ENCODE measurements at regions not wholly inside any gene's neighbourhood (a gene's known extent, or its start where the extent isn't known, plus 50 kb on each side); places are given as distances from the start of the nearest gene placed in this dataset.

GRCh38 chr2:183341057-183341456, 216.8 kb downstream of the NUP35 start:
- Mint-ChIP-seq H3K27ac (no peak overlapping the region), H3K4me1 (no peaks in the 10 kb centered on the region), H3K36me3 (ENCODE audit: low read depth) (no peaks in the 10 kb centered on the region), H3K9me3 (no peaks in the 10 kb centered on the region), H3K4me3 (no peak overlapping the region), H3K27me3 (peaks cover 2% of the 10 kb centered on the region)
- ChIA-PET CTCF (no interaction called here), POLR2A (no interaction called here)
- no peak for DNase-seq

- CTCF ChIA-PET: interaction anchor here (0.6 kb wide), 1 partner anchor 69 kb away, joined by 4 read pairs; no protein-coding TSS in a partner anchor
- no peak overlapping the region for H3K27ac Mint-ChIP-seq
- peaks cover 2% of the 10 kb centered on the region for H3K27me3 Mint-ChIP-seq
- no peak overlapping the region for H3K4me3 Mint-ChIP-seq
- POLR2A ChIA-PET: interaction anchor here (0.6 kb wide), 1 partner anchor 9 kb away, joined by 4 read pairs; no protein-coding TSS in a partner anchor
- H3K4me1 Mint-ChIP-seq: no peaks in the 10 kb centered on the region
- H3K36me3 Mint-ChIP-seq (ENCODE audit: low read depth): no peaks in the 10 kb centered on the region
- H3K9me3 Mint-ChIP-seq: no peaks in the 10 kb centered on the region
- no peak for DNase-seq
These were observed 223.7 kb downstream of the NUP35 start for GRCh38 chr2:183347969-183348368.

- no peaks in the 10 kb centered on the region for H3K9me3 Mint-ChIP-seq
- DNase-seq: no peak
- peaks cover 2% of the 10 kb centered on the region for H3K27me3 Mint-ChIP-seq
- CTCF ChIA-PET: no interaction called here
- H3K4me1 Mint-ChIP-seq: no peaks in the 10 kb centered on the region
- POLR2A ChIA-PET: interaction anchor here (0.6 kb wide), 1 partner anchor 8 kb away, joined by 4 read pairs; no protein-coding TSS in a partner anchor
- no peaks in the 10 kb centered on the region for H3K36me3 Mint-ChIP-seq (ENCODE audit: low read depth)
- no peak overlapping the region for H3K27ac Mint-ChIP-seq
- H3K4me3 Mint-ChIP-seq: no peak overlapping the region
These were observed 224.2 kb downstream of the NUP35 start for GRCh38 chr2:183348492-183348891.

GRCh38 chr2:183349091-183349490, 224.8 kb downstream of the NUP35 start:
- no peak for DNase-seq
- Mint-ChIP-seq H3K36me3 (ENCODE audit: low read depth) (no peaks in the 10 kb centered on the region), H3K27me3 (peaks cover 2% of the 10 kb centered on the region), H3K4me1 (no peaks in the 10 kb centered on the region), H3K4me3 (no peak overlapping the region), H3K27ac (no peak overlapping the region), H3K9me3 (no peaks in the 10 kb centered on the region)
- ChIA-PET CTCF (no interaction called here), POLR2A (no interaction called here)

- no peaks in the 10 kb centered on the region for H3K36me3 Mint-ChIP-seq (ENCODE audit: low read depth)
- ChIA-PET CTCF (no interaction called here), POLR2A (no interaction called here)
- no peaks in the 10 kb centered on the region for H3K4me1 Mint-ChIP-seq
- no peaks in the 10 kb centered on the region for H3K9me3 Mint-ChIP-seq
- DNase-seq: no peak
- no peak overlapping the region for H3K27ac Mint-ChIP-seq
- no peak overlapping the region for H3K4me3 Mint-ChIP-seq
- H3K27me3 Mint-ChIP-seq: no peaks in the 10 kb centered on the region
These were observed 235.6 kb downstream of the NUP35 start for GRCh38 chr2:183359867-183360266.

- no peaks in the 10 kb centered on the region for H3K4me1 Mint-ChIP-seq
- POLR2A ChIA-PET: no interaction called here
- no peaks in the 10 kb centered on the region for H3K27me3 Mint-ChIP-seq
- H3K36me3 Mint-ChIP-seq (ENCODE audit: low read depth): no peaks in the 10 kb centered on the region
- CTCF ChIA-PET: no interaction called here
- no peaks in the 10 kb centered on the region for H3K9me3 Mint-ChIP-seq
- H3K4me3 Mint-ChIP-seq: no peak overlapping the region
- no peak for DNase-seq
- H3K27ac Mint-ChIP-seq: no peak overlapping the region
These were observed 247.3 kb downstream of the NUP35 start for GRCh38 chr2:183371545-183371944.

- ChIA-PET POLR2A (no interaction called here), CTCF (interaction anchor here (0.6 kb wide), 1 partner anchor 885 kb away, joined by 3 read pairs; no protein-coding TSS in a partner anchor)
- no peaks in the 10 kb centered on the region for H3K9me3 Mint-ChIP-seq
- H3K27ac Mint-ChIP-seq: no peak overlapping the region
- DNase-seq: no peak
- no peak overlapping the region for H3K4me3 Mint-ChIP-seq
- H3K36me3 Mint-ChIP-seq (ENCODE audit: low read depth): no peaks in the 10 kb centered on the region
- no peaks in the 10 kb centered on the region for H3K4me1 Mint-ChIP-seq
- H3K27me3 Mint-ChIP-seq: no peaks in the 10 kb centered on the region
These were observed 251.6 kb downstream of the NUP35 start for GRCh38 chr2:183375821-183376220.

- peaks cover 12% of the 10 kb centered on the region for H3K9me3 Mint-ChIP-seq
These were observed 259.6 kb downstream of the NUP35 start for GRCh38 chr2:183383854-183384253.

GRCh38 chr2:183389546-183390080, 265.4 kb downstream of the NUP35 start:
- no peaks in the 10 kb centered on the region for H3K4me1 Mint-ChIP-seq
- POLR2A ChIA-PET: no interaction called here

More at GRCh38 chr2:183383854-183384253, 259.6 kb downstream of the NUP35 start:
- CTCF ChIA-PET: no interaction called here
- Mint-ChIP-seq H3K27me3 (no peaks in the 10 kb centered on the region), H3K36me3 (ENCODE audit: low read depth) (no peaks in the 10 kb centered on the region), H3K27ac (no peak overlapping the region), H3K4me3 (no peak overlapping the region), H3K4me1 (no peaks in the 10 kb centered on the region)
- DNase-seq: no peak
- POLR2A ChIA-PET: no interaction called here

GRCh38 chr2:183390109-183390508, 265.9 kb downstream of the NUP35 start:
- no peaks in the 10 kb centered on the region for H3K36me3 Mint-ChIP-seq (ENCODE audit: low read depth)
- ChIA-PET CTCF (no interaction called here), POLR2A (no interaction called here)
- DNase-seq: no peak
- peaks cover 26% of the 10 kb centered on the region for H3K9me3 Mint-ChIP-seq
- H3K27me3 Mint-ChIP-seq: no peaks in the 10 kb centered on the region
- H3K27ac Mint-ChIP-seq: no peak overlapping the region
- H3K4me3 Mint-ChIP-seq: no peak overlapping the region
- H3K4me1 Mint-ChIP-seq: no peaks in the 10 kb centered on the region

More at GRCh38 chr2:183389546-183390080, 265.4 kb downstream of the NUP35 start:
- CTCF ChIA-PET: no interaction called here
- no peaks in the 10 kb centered on the region for H3K27me3 Mint-ChIP-seq
- no peak overlapping the region for H3K4me3 Mint-ChIP-seq
- peaks cover 26% of the 10 kb centered on the region for H3K9me3 Mint-ChIP-seq
- no peak for DNase-seq
- no peak overlapping the region for H3K27ac Mint-ChIP-seq
- H3K36me3 Mint-ChIP-seq (ENCODE audit: low read depth): no peaks in the 10 kb centered on the region

GRCh38 chr2:183404392-183404791, 280.1 kb downstream of the NUP35 start:
- H3K27me3 Mint-ChIP-seq: no peaks in the 10 kb centered on the region
- H3K36me3 Mint-ChIP-seq (ENCODE audit: low read depth): no peaks in the 10 kb centered on the region
- POLR2A ChIA-PET: no interaction called here

GRCh38 chr2:183408562-183408961, 284.3 kb downstream of the NUP35 start:
- DNase-seq: no peak
- Mint-ChIP-seq H3K27ac (no peak overlapping the region), H3K36me3 (ENCODE audit: low read depth) (no peaks in the 10 kb centered on the region), H3K4me1 (no peaks in the 10 kb centered on the region), H3K27me3 (no peaks in the 10 kb centered on the region), H3K4me3 (no peak overlapping the region), H3K9me3 (peaks cover 5% of the 10 kb centered on the region)
- POLR2A ChIA-PET: no interaction called here
- CTCF ChIA-PET: no interaction called here

More at GRCh38 chr2:183404392-183404791, 280.1 kb downstream of the NUP35 start:
- peaks cover 3% of the 10 kb centered on the region for H3K9me3 Mint-ChIP-seq
- CTCF ChIA-PET: no interaction called here
- H3K4me3 Mint-ChIP-seq: no peak overlapping the region
- no peaks in the 10 kb centered on the region for H3K4me1 Mint-ChIP-seq
- no peak overlapping the region for H3K27ac Mint-ChIP-seq
- no peak for DNase-seq

GRCh38 chr2:183409662-183410061, 285.4 kb downstream of the NUP35 start:
- Mint-ChIP-seq H3K4me1 (no peaks in the 10 kb centered on the region), H3K27me3 (no peaks in the 10 kb centered on the region), H3K27ac (no peak overlapping the region), H3K36me3 (ENCODE audit: low read depth) (no peaks in the 10 kb centered on the region), H3K4me3 (no peak overlapping the region), H3K9me3 (peaks cover 3% of the 10 kb centered on the region)
- DNase-seq: no peak
- ChIA-PET CTCF (no interaction called here), POLR2A (no interaction called here)

GRCh38 chr2:183416753-183417152, 292.5 kb downstream of the NUP35 start:
- Mint-ChIP-seq H3K9me3 (peaks cover 12% of the 10 kb centered on the region), H3K27ac (no peak overlapping the region), H3K4me3 (no peak overlapping the region), H3K36me3 (ENCODE audit: low read depth) (no peaks in the 10 kb centered on the region), H3K27me3 (no peaks in the 10 kb centered on the region), H3K4me1 (no peaks in the 10 kb centered on the region)
- no peak for DNase-seq
- ChIA-PET CTCF (interaction anchor here (0.6 kb wide), 1 partner anchor 69 kb away, joined by 4 read pairs; no protein-coding TSS in a partner anchor), POLR2A (no interaction called here)

Measured in activated CD4-positive, alpha-beta T cell treated with anti-CD3 and anti-CD28 coated beads, Interleukin-2, amount 10 ng/mL, durations not matched to agents 7 days and 5 days (primary cell).